CD4-positive, alpha-beta T cell (primary cell): ENCODE measurements at regions not wholly inside any gene's neighbourhood (a gene's known extent, or its start where the extent isn't known, plus 50 kb on each side); places are given as distances from the start of the nearest gene placed in this dataset.

Experiments used
- ATAC-seq: fragments of 200-7000 bp; cut with Tn5 transposase; one replicate; pipeline ENCODE4 v1.10.0; 2022; ENCODE audit warnings: mild to moderate bottlenecking; ENCODE audit not compliant: poor library complexity
- CTCF ChIA-PET: fragments of 350-600 bp; sonication (Branson Sonifier 250); formaldehyde crosslinking; loops from one replicate; lab custom pipeline; 2021; ENCODE audit warnings: antibody characterized with exemption, inconsistent platforms; lab: Charles Lee
- POLR2A ChIA-PET: fragments of 350-600 bp; sonication (Branson Sonifier 250); formaldehyde crosslinking; loops from one replicate; lab custom pipeline; 2021; ENCODE audit warnings: antibody characterized with exemption, inconsistent platforms; lab: Charles Lee
- DNase-seq, 14 experiments: peaks; one replicate each; pipeline ENCODE4 v3.0.0-alpha.2; 2013 to 2020; ENCODE audit warnings: mixed read lengths in 2 of 14
- H3K27ac ChIP-seq, 2 donors: one replicate each; pipeline versions ENCODE4 v1.5.1 to v1.7.0; 2013; ENCODE audit warnings: low read length in 2 of 2, low read depth in 1 of 2, mild to moderate bottlenecking in 1 of 2
- H3K27me3 ChIP-seq, 2 experiments: 1 replicate in 1 of 2; 2 replicates in 1 of 2; pipeline versions ENCODE4 v1.6.1 to v1.7.0; 2013; ENCODE audit warnings: low read length in 2 of 2, control low read depth in 1 of 2, mild to moderate bottlenecking in 1 of 2, moderate library complexity in 1 of 2; ENCODE audit not compliant: insufficient read depth in 2 of 2, control insufficient read depth in 1 of 2
- H3K36me3 ChIP-seq: one replicate; pipeline ENCODE4 v1.6.1; 2013; ENCODE audit warnings: low read length, control low read depth; ENCODE audit not compliant: insufficient read depth
- H3K4me1 ChIP-seq: one replicate; pipeline ENCODE4 v1.6.1; 2013; ENCODE audit warnings: low read length, control low read depth; ENCODE audit not compliant: insufficient read depth
- H3K4me3 ChIP-seq: one replicate; pipeline ENCODE4 v1.5.1; 2013; ENCODE audit warnings: mild to moderate bottlenecking, low read length, moderate library complexity
- H3K9me3 ChIP-seq, 2 experiments: 1 replicate in 1 of 2; 2 replicates in 1 of 2; pipeline versions ENCODE4 v1.6.1 to v1.7.0; 2013; ENCODE audit warnings: low read length in 2 of 2, mild to moderate bottlenecking in 2 of 2, control low read depth in 1 of 2, moderate library complexity in 1 of 2; ENCODE audit not compliant: control insufficient read depth in 1 of 2, insufficient read depth in 1 of 2
- H3K27ac Mint-ChIP-seq: one replicate; pipeline ENCODE4 v1.8.0; 2020; ENCODE audit warnings: mixed read lengths
- H3K27me3 Mint-ChIP-seq: one replicate; pipeline ENCODE4 v1.8.0; 2021; ENCODE audit warnings: mixed read lengths
- H3K36me3 Mint-ChIP-seq: one replicate; pipeline ENCODE4 v1.8.0; 2021; ENCODE audit warnings: low read depth, mixed read lengths
- H3K4me1 Mint-ChIP-seq: one replicate; pipeline ENCODE4 v1.8.0; 2021; ENCODE audit warnings: low read depth, mixed read lengths
- H3K4me3 Mint-ChIP-seq: one replicate; pipeline ENCODE4 v1.8.0; 2020; ENCODE audit warnings: mild to moderate bottlenecking, mixed read lengths
- H3K9me3 Mint-ChIP-seq: one replicate; pipeline ENCODE4 v1.8.0; 2020; ENCODE audit warnings: mixed read lengths
- intact Hi-C, 2 experiments: fragments of 100-400 bp; cut with DNase I in 1 of 2; cut with micrococcal nuclease in 1 of 2; formaldehyde crosslinking; loops; one replicate each; pipeline versions ENCODE4 v1.15.1 to v1.9.0; 2023 to 2025; cut with DNase I, micrococcal nuclease
- TF ChIP-seq, protein P1 (sequence below): fragments of 200-600 bp; IDR thresholded peaks from one replicate; pipeline ENCODE4 v1.8.0; 2022; ENCODE audit warnings: antibody characterized with exemption, mild to moderate bottlenecking

DNA sequence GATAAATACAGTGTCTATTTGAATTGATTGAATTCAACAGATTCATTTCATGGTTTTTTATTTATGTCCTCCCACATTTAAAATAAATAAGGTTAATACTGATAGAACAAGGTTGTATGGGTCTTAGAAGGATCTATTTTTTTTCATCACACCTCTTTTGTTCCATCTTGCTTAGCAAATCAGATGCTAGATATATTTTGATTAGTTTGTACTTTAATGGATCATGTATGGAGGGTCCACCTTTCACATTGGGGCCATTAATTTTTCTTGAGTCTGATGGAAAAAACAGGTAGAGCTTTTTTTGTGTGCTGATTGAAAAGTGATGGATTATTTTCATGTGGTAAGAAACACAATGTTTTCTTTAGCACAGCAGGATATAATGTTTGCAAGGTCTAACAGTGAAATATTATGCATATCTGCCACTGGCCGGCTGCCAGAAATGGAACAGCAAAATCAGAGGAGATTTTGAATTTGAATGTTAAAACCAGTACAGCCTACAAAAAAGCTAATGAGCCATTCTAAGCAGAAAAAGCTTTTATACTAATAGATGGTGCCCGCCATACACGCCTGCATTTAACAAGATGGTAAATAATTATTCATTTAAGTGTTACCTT lies 188.1 kb upstream of the ETAA1 start:
- Mint-ChIP-seq H3K9me3 (peaks cover 2% of the 10 kb centered on the region), H3K4me1 (no peaks in the 10 kb centered on the region), H3K4me3 (no peak overlapping the region), H3K36me3 (no peaks in the 10 kb centered on the region), H3K27me3 (no peaks in the 10 kb centered on the region), H3K27ac (no peak overlapping the region)
- H3K27me3 ChIP-seq: no peaks in the 10 kb centered on the region
- ChIA-PET POLR2A (no interaction called here), CTCF (no interaction called here)
- H3K4me3 ChIP-seq: no peak overlapping the region
- no peaks in the 10 kb centered on the region for H3K36me3 ChIP-seq
- H3K9me3 ChIP-seq: no peaks in the 10 kb centered on the region
- no peaks in the 10 kb centered on the region for H3K4me1 ChIP-seq
- DNase-seq (no peak), ATAC-seq (no peak)
- no peak overlapping the region for H3K27ac ChIP-seq
- intact Hi-C loops: no loop called here
- TF ChIP-seq, protein P1, sequence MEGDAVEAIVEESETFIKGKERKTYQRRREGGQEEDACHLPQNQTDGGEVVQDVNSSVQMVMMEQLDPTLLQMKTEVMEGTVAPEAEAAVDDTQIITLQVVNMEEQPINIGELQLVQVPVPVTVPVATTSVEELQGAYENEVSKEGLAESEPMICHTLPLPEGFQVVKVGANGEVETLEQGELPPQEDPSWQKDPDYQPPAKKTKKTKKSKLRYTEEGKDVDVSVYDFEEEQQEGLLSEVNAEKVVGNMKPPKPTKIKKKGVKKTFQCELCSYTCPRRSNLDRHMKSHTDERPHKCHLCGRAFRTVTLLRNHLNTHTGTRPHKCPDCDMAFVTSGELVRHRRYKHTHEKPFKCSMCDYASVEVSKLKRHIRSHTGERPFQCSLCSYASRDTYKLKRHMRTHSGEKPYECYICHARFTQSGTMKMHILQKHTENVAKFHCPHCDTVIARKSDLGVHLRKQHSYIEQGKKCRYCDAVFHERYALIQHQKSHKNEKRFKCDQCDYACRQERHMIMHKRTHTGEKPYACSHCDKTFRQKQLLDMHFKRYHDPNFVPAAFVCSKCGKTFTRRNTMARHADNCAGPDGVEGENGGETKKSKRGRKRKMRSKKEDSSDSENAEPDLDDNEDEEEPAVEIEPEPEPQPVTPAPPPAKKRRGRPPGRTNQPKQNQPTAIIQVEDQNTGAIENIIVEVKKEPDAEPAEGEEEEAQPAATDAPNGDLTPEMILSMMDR: no peak

DNA sequence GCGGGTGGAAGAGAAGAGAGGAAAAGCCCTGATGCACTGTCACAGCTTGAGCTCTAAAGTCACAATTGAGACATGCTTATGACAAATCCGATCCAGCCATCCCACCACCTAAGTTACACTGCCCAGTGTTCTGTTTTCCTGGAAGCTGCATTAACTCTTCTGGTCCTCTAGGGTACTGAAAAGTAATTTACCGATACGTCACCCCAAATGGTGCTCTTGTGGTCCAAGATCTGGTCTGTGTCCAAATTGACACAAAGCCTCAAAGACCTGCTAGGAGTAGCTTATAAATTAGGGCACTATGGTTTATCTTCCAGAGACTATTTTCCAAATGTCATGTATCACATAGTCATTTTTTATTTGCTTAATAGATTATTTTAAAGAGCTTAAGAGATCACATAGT lies 186.7 kb upstream of the ETAA1 start:
- no peaks in the 10 kb centered on the region for H3K36me3 Mint-ChIP-seq
- H3K27ac Mint-ChIP-seq: no peak overlapping the region
- CTCF ChIA-PET: no interaction called here
- Histone ChIP-seq H3K27ac (no peak overlapping the region), H3K27me3 (no peaks in the 10 kb centered on the region), H3K9me3 (peaks cover 0 to 4% of the 10 kb centered on the region in 2 experiments), H3K4me1 (no peaks in the 10 kb centered on the region), H3K36me3 (no peaks in the 10 kb centered on the region), H3K4me3 (no peak overlapping the region)
- H3K4me1 Mint-ChIP-seq: no peaks in the 10 kb centered on the region
- ATAC-seq (no peak), DNase-seq (no peak)
- peaks cover 2% of the 10 kb centered on the region for H3K9me3 Mint-ChIP-seq
- TF ChIP-seq, protein P1: no peak
- POLR2A ChIA-PET: no interaction called here
- no peak overlapping the region for H3K4me3 Mint-ChIP-seq
- H3K27me3 Mint-ChIP-seq: peaks cover 1% of the 10 kb centered on the region
- intact Hi-C loops: loop anchor here in 1 of 2 experiments (5.0 kb wide), 1 partner anchor 577 kb away; no protein-coding TSS in a partner anchor

DNA sequence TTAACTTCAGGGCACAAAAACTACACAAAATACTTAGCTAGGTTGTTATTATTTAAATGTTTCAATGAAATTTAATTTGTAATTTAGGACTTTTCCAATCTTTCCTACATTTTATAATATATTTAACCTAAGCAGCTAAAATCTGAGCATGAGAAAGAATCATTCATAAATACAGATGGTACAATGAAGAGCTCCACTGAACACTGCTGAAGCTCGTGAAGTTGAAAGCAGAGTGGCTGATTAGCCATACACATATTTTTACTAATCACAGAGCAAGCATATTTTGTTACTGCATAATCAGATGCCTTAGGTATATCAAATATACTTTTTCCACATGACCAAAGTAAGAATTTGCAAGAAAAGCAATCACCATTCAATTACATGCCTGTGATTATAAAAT lies 184.9 kb upstream of the ETAA1 start:
- H3K4me3 Mint-ChIP-seq: no peak overlapping the region
- peaks cover 2% of the 10 kb centered on the region for H3K9me3 Mint-ChIP-seq
- Histone ChIP-seq H3K27me3 (no peaks in the 10 kb centered on the region), H3K4me3 (no peak overlapping the region), H3K4me1 (no peaks in the 10 kb centered on the region), H3K36me3 (no peaks in the 10 kb centered on the region), H3K27ac (no peak overlapping the region), H3K9me3 (peaks cover 4 to 5% of the 10 kb centered on the region in 2 experiments)
- H3K4me1 Mint-ChIP-seq: no peaks in the 10 kb centered on the region
- no peaks in the 10 kb centered on the region for H3K36me3 Mint-ChIP-seq
- no peak for DNase-seq
- intact Hi-C loops: loop anchor here in 1 of 2 experiments (5.0 kb wide), 1 partner anchor 575 kb away; no protein-coding TSS in a partner anchor
- ChIA-PET CTCF (no interaction called here), POLR2A (no interaction called here)
- peaks cover 5% of the 10 kb centered on the region for H3K27me3 Mint-ChIP-seq
- no peak for ATAC-seq
- H3K27ac Mint-ChIP-seq: no peak overlapping the region
- TF ChIP-seq, protein P1: no peak
